Muscle of back (tissue), 3 donors: ENCODE measurements at regions not wholly inside any gene's neighbourhood (a gene's known extent, or its start where the extent isn't known, plus 50 kb on each side); places are given as distances from the start of the nearest gene placed in this dataset.

Experiments
- DNase-seq, 3 donors: peaks; one replicate each; pipeline versions ENCODE4 v3.0.0 to v3.0.0-alpha.2; 2013

- no peak for DNase-seq
Observed at GRCh38 chr4:66694739-66695138, 850.6 kb downstream of the CENPC start.

- peak in 1 of 3 donors; percentile 3 for DNase-seq
Observed at GRCh38 chr4:66693694-66694093, 851.6 kb downstream of the CENPC start.

- DNase-seq, result no peak
Observed at GRCh38 chr4:66691101-66691500, 854.2 kb downstream of the CENPC start.

- DNase-seq, result peak; percentile 11 to 25 (median 15)
Observed at GRCh38 chr4:66688674-66689073, 856.6 kb downstream of the CENPC start.

- DNase-seq, result no peak
Observed at GRCh38 chr4:66687459-66687858, 857.8 kb downstream of the CENPC start.

GRCh38 chr4:66681962-66682361 is 863.3 kb downstream of the CENPC start:
- no peak for DNase-seq

- no peak for DNase-seq
Observed at GRCh38 chr4:66667249-66667648, 878.1 kb downstream of the CENPC start.

GRCh38 chr4:66662620-66663019 is 882.7 kb downstream of the CENPC start:
- DNase-seq, result no peak

- DNase-seq, result no peak
Observed at GRCh38 chr4:66658809-66659208, 886.5 kb downstream of the CENPC start.

GRCh38 chr4:66655505-66655904 is 889.8 kb downstream of the CENPC start:
- DNase-seq, result no peak

GRCh38 chr4:66653937-66654336 is 891.4 kb downstream of the CENPC start:
- no peak for DNase-seq

- no peak for DNase-seq
Observed at GRCh38 chr4:66649236-66649635, 896.1 kb downstream of the CENPC start.

- DNase-seq, result no peak
Observed at GRCh38 chr4:66647926-66648325, 897.4 kb downstream of the CENPC start.

- DNase-seq, result no peak
Observed at GRCh38 chr4:66647476-66647875, 897.8 kb downstream of the CENPC start.

GRCh38 chr4:66640233-66640990 is 904.9 kb downstream of the CENPC start:
- no peak for DNase-seq

GRCh38 chr4:66639361-66639760 is 905.9 kb downstream of the CENPC start:
- peak in 1 of 3 donors; percentile 35 for DNase-seq

GRCh38 chr4:66636349-66636748 is 909.0 kb downstream of the CENPC start:
- DNase-seq, result no peak

GRCh38 chr4:66633477-66633876 is 911.8 kb downstream of the CENPC start:
- no peak for DNase-seq

- no peak for DNase-seq
Observed at GRCh38 chr4:66629927-66630326, 915.4 kb downstream of the CENPC start.

- no peak for DNase-seq
Observed at GRCh38 chr4:66628146-66628545, 917.2 kb downstream of the CENPC start.

GRCh38 chr4:66625480-66625879 is 919.8 kb downstream of the CENPC start:
- no peak for DNase-seq

- DNase-seq, result no peak
Observed at GRCh38 chr4:66613591-66613990, 931.7 kb downstream of the CENPC start.

- no peak for DNase-seq
Observed at GRCh38 chr4:66609014-66609413, 936.3 kb downstream of the CENPC start.

GRCh38 chr4:66606908-66607307 is 936.6 kb upstream of the EPHA5 start:
- DNase-seq, result no peak
